NT2/D1 (cell line): ENCODE measurements at regions not wholly inside any gene's neighbourhood (a gene's known extent, or its start where the extent isn't known, plus 50 kb on each side); places are given as distances from the start of the nearest gene placed in this dataset.

Experiments used
- DNase-seq: peaks from one replicate; pipeline ENCODE4 v3.0.0-alpha.2; 2011; ENCODE audit warnings: low read depth, low spot score
- H3K27me3 ChIP-seq: 2 replicates; pipeline ENCODE4 v1.6.0; 2011; ENCODE audit warnings: mild to moderate bottlenecking; ENCODE audit not compliant: insufficient read length, insufficient read depth
- H3K36me3 ChIP-seq: 2 replicates; pipeline ENCODE4 v1.6.1; 2011; ENCODE audit warnings: mild to moderate bottlenecking, low read length, mixed read lengths; ENCODE audit not compliant: insufficient read depth, insufficient read length
- H3K4me1 ChIP-seq: 2 replicates; pipeline ENCODE4 v1.5.1; 2011; ENCODE audit not compliant: insufficient read depth, insufficient read length
- H3K4me3 ChIP-seq: 2 replicates; pipeline ENCODE4 v1.5.1; 2011; ENCODE audit warnings: low read depth; ENCODE audit not compliant: insufficient read length
- H3K9ac ChIP-seq: 2 replicates; pipeline ENCODE4 v1.6.0; 2011; ENCODE audit warnings: low read depth; ENCODE audit not compliant: insufficient read length
- H3K9me3 ChIP-seq: 2 replicates; pipeline ENCODE4 v1.5.1; 2011; ENCODE audit warnings: mild to moderate bottlenecking, low read length; ENCODE audit not compliant: insufficient read depth
- SUZ12 ChIP-seq: IDR thresholded peaks from 2 replicates; pipeline ENCODE4 v1.6.1; 2011; ENCODE audit not compliant: insufficient read length, insufficient read depth; ENCODE audit errors: extremely low read depth
- YY1 ChIP-seq: IDR thresholded peaks from 2 replicates; pipeline ENCODE4 v1.6.1; 2011; ENCODE audit not compliant: insufficient read length, insufficient read depth
- ZNF274 ChIP-seq: IDR thresholded peaks from 2 replicates; pipeline ENCODE4 v1.6.1; 2011; ENCODE audit warnings: mild to moderate bottlenecking, low read depth, low read length

- no peak overlapping the region for H3K4me3 ChIP-seq
- TF ChIP-seq SUZ12 (no peak), ZNF274 (no peak), YY1 (no peak)
- H3K9me3 ChIP-seq: no peaks in the 10 kb centered on the region
- H3K4me1 ChIP-seq: no peaks in the 10 kb centered on the region
- H3K36me3 ChIP-seq: no peaks in the 10 kb centered on the region
- H3K27me3 ChIP-seq: no peaks in the 10 kb centered on the region
- no peak overlapping the region for H3K9ac ChIP-seq
- peak; percentile 33 for DNase-seq
Observed at GRCh38 chr3:161914703-161915417, 418.3 kb downstream of the OTOL1 start.

DNA sequence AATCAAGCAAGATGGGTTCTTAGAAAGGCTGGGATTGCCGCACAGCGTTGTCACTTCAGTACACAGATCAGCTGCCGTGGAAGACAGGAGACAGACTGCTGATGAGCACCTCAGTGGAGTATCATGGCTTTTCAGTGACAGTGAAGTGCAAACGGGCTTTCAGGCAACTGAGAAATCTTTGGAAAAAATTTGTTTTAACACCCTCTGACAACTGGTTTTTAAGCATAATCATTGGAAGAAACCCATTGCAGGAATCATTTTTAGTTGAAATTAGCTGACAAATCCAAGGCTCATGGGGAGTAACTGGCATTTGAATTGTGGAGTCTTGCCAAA lies 418.8 kb downstream of the OTOL1 start:
- TF ChIP-seq YY1: no peak
- H3K9ac ChIP-seq: no peak overlapping the region
- no peaks in the 10 kb centered on the region for H3K36me3 ChIP-seq
- H3K9me3 ChIP-seq: no peaks in the 10 kb centered on the region
- no peak for DNase-seq
- H3K4me1 ChIP-seq: no peaks in the 10 kb centered on the region
- no peaks in the 10 kb centered on the region for H3K27me3 ChIP-seq
- H3K4me3 ChIP-seq: no peak overlapping the region

- Histone ChIP-seq H3K4me3 (no peak overlapping the region), H3K27me3 (no peaks in the 10 kb centered on the region), H3K36me3 (no peaks in the 10 kb centered on the region), H3K9me3 (peaks cover 3% of the 10 kb centered on the region; the same call in 1 of the 2 replicates), H3K4me1 (no peaks in the 10 kb centered on the region), H3K9ac (no peak overlapping the region)
- TF ChIP-seq YY1 (no peak), ZNF274 (no peak), SUZ12 (no peak)
- no peak for DNase-seq
Observed at GRCh38 chr3:161920196-161920595, 423.6 kb downstream of the OTOL1 start.

GRCh38 chr3:161925749-161926360 lies 429.2 kb downstream of the OTOL1 start:
- H3K4me1 ChIP-seq: no peaks in the 10 kb centered on the region
- H3K27me3 ChIP-seq: no peaks in the 10 kb centered on the region
- DNase-seq: no peak
- TF ChIP-seq SUZ12: no peak
- TF ChIP-seq ZNF274: no peak
- no peak for TF ChIP-seq YY1
- H3K4me3 ChIP-seq: no peak overlapping the region
- H3K36me3 ChIP-seq: no peaks in the 10 kb centered on the region
- H3K9ac ChIP-seq: no peak overlapping the region
- peaks cover 10% of the 10 kb centered on the region; the same call in 1 of the 2 replicates for H3K9me3 ChIP-seq

DNA sequence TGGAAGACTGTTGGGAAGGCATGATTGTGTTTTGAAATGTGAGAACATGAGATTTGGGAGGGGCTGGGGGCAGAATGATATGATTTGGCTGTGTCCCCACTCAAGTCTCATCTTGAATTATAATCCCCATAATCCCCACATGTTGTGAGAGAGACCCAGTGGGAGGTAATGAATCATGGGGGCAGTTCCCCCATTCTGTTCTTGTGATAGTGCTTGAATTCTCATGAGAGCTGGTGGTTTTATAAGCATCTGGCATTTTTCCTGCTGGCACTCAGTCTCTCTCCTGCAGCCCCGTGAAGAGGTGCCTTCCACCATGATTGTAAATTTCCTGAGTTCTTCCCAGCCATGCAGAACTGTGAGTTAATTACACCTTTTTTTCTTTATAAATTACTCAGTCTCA lies 430.5 kb downstream of the OTOL1 start:
- no peak overlapping the region for H3K9ac ChIP-seq
- peaks cover 10% of the 10 kb centered on the region; the same call in 1 of the 2 replicates for H3K9me3 ChIP-seq
- DNase-seq: no peak
- H3K4me3 ChIP-seq: no peak overlapping the region
- no peaks in the 10 kb centered on the region for H3K27me3 ChIP-seq
- H3K36me3 ChIP-seq: no peaks in the 10 kb centered on the region
- TF ChIP-seq YY1 (no peak), SUZ12 (no peak), ZNF274 (no peak)
- H3K4me1 ChIP-seq: no peaks in the 10 kb centered on the region

DNA sequence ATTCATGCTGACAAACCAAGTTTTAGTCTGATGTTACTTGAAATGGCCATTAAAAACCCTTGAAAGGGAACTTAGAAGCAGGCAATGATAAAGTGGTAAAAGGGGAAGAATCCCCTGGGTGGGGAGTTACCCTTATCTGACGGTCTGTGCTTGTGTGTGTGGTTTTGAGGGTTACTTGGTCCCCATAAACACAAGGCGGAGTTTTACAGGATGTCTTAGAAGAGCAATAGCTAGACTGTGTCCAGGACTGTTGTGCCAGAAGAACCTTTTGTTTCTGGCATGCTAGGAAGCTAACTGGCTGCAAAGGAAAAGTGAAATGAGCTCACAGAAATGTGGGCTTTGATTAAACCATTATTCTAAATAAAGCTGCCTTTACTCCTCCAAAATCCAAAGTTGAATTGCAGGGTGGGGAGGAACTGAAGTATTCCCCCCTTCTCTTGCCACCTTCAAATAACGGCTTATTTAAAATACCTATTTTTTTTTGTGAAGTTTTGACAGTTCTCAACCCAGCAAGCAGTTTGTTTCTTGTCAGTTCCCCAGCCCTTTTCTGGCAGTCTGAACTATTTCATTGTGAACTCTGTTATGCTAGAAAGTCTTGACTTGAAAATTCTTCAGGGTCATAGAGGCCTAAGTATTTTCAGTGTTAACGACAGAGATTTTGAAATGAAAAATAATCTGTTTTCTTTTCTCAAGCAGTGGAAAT lies 443.5 kb downstream of the OTOL1 start:
- Histone ChIP-seq H3K27me3 (no peaks in the 10 kb centered on the region), H3K9ac (no peak overlapping the region), H3K4me1 (no peaks in the 10 kb centered on the region), H3K4me3 (no peak overlapping the region), H3K36me3 (no peaks in the 10 kb centered on the region), H3K9me3 (no peaks in the 10 kb centered on the region)
- TF ChIP-seq ZNF274: no peak
- no peak for TF ChIP-seq YY1
- DNase-seq: no peak

DNA sequence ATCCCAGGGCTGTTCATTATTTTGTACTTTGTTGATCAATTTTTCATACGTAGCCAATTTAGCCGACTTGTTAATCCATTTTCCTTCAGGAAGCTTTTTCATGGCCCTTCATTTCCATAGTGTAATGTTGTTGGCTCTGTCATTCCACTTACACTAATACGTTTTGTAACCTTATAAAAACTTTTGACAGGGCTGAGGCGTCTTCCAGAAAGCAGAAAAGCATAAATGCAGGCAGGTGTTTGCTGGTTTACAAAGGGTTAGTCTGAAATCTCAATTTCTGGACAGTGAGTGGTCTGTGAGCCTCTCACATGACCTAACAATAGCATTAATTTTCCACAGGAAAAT lies 444.0 kb downstream of the OTOL1 start:
- Histone ChIP-seq H3K36me3 (no peaks in the 10 kb centered on the region), H3K9ac (no peak overlapping the region), H3K4me3 (no peak overlapping the region), H3K27me3 (no peaks in the 10 kb centered on the region), H3K4me1 (no peaks in the 10 kb centered on the region), H3K9me3 (no peaks in the 10 kb centered on the region)
- DNase-seq: no peak
- TF ChIP-seq SUZ12: no peak
- no peak for TF ChIP-seq ZNF274
